ENCODE measurements at regions not wholly inside any gene's neighbourhood (a gene's known extent, or its start where the extent isn't known, plus 50 kb on each side); places are given as distances from the start of the nearest gene placed in this dataset.
"Not testable (repeated sequence)": the region's sequence is repeated elsewhere in the genome, so short reads cannot be mapped to it uniquely, and the experiment has no call there.

GRCh38 chr7:156522801-156523200 lies 117.8 kb upstream of the RNF32 start:
- Histone ChIP-seq H2AFZ (ENCODE audit: low read depth, low read length) (no peak overlapping the region), H3K27me3 (ENCODE audit: insufficient read depth, low read length) (peaks cover 5% of the 10 kb centered on the region), H3K36me3 (ENCODE audit: insufficient read depth, low read length) (no peaks in the 10 kb centered on the region)

GRCh38 chr7:156519070-156519469 lies 121.5 kb upstream of the RNF32 start:
- Histone ChIP-seq H3K4me3 (ENCODE audit: low read length) (no peak overlapping the region), H3K4me1 (ENCODE audit: insufficient read depth, low read length) (peaks cover 3% of the 10 kb centered on the region), H2AFZ (ENCODE audit: low read depth, low read length) (no peak overlapping the region), H3K27me3 (ENCODE audit: insufficient read depth, low read length) (peaks cover 5% of the 10 kb centered on the region), H3K9me3 (ENCODE audit: low read length) (no peaks in the 10 kb centered on the region), H3K36me3 (ENCODE audit: insufficient read depth, low read length) (no peaks in the 10 kb centered on the region)

More at GRCh38 chr7:156522801-156523200, 117.8 kb upstream of the RNF32 start:
- no peaks in the 10 kb centered on the region for H3K9me3 ChIP-seq (ENCODE audit: low read length)
- H3K4me1 ChIP-seq (ENCODE audit: insufficient read depth, low read length) = no peaks in the 10 kb centered on the region
- no peak overlapping the region for H3K4me3 ChIP-seq (ENCODE audit: low read length)

DNA sequence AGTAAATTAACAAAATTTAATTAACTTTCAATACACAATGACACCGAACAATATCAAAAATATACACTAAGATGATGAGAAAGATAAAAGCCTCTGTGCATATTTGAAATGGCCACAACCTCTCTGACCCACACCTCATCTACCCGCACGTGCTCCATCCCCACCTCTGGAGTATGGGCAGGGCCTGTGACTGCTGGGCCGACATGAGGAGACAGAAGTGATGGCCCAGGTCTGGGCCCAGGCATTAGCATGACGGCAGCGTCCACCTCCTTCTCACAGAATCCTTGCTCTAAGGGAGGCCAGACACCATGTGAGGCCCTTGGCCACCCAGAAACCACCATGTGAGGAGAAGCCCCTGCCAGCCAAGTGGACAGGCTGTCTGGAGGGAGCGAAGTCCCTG lies 122.1 kb upstream of the RNF32 start:
- H3K36me3 ChIP-seq (ENCODE audit: insufficient read depth, low read length) = no peaks in the 10 kb centered on the region
- no peaks in the 10 kb centered on the region for H3K9me3 ChIP-seq (ENCODE audit: low read length)
- H3K4me3 ChIP-seq (ENCODE audit: low read length) = no peak overlapping the region
- H2AFZ ChIP-seq (ENCODE audit: low read depth, low read length) = no peak overlapping the region
- peaks cover 3% of the 10 kb centered on the region for H3K4me1 ChIP-seq (ENCODE audit: insufficient read depth, low read length)
- peaks cover 5% of the 10 kb centered on the region for H3K27me3 ChIP-seq (ENCODE audit: insufficient read depth, low read length)

DNA sequence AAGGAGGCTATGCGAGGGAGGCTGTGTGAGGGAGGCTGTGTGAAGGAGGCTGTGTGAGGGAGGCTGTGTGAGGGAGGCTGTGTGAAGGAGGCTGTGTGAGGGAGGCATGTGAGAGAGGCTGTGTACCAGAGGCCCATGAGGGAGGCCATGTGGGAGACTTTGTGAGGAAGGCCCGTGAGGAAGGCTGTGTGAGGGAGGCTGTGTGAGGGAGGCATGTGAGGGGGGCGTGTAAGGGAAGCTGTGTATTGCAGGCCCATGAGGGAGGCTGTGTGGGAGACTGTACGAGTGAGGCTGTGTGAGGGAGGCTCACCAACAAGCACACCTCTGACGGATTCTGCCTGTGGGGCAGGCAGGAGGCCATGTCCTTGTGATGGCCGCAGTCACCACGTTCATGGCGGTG lies 122.7 kb upstream of the RNF32 start:
- not testable (repeated sequence) for H3K4me3 ChIP-seq (ENCODE audit: low read length); H3K36me3 ChIP-seq (ENCODE audit: insufficient read depth, low read length); H3K27me3 ChIP-seq (ENCODE audit: insufficient read depth, low read length); H3K9me3 ChIP-seq (ENCODE audit: low read length); H3K4me1 ChIP-seq (ENCODE audit: insufficient read depth, low read length); H2AFZ ChIP-seq (ENCODE audit: low read depth, low read length)

- Histone ChIP-seq H3K36me3 (ENCODE audit: insufficient read depth, low read length) (no peaks in the 10 kb centered on the region), H2AFZ (ENCODE audit: low read depth, low read length) (no peak overlapping the region), H3K4me3 (ENCODE audit: low read length) (no peak overlapping the region), H3K9me3 (ENCODE audit: low read length) (no peaks in the 10 kb centered on the region), H3K4me1 (ENCODE audit: insufficient read depth, low read length) (peaks cover 3% of the 10 kb centered on the region), H3K27me3 (ENCODE audit: insufficient read depth, low read length) (no peaks in the 10 kb centered on the region)
Measured at GRCh38 chr7:156516791-156517378, 123.7 kb upstream of the RNF32 start.

GRCh38 chr7:156515911-156516790 lies 124.4 kb upstream of the RNF32 start:
- no peaks in the 10 kb centered on the region for H3K9me3 ChIP-seq (ENCODE audit: low read length)
- no peaks in the 10 kb centered on the region for H3K36me3 ChIP-seq (ENCODE audit: insufficient read depth, low read length)
- peaks cover 3% of the 10 kb centered on the region for H3K4me1 ChIP-seq (ENCODE audit: insufficient read depth, low read length)
- no peak overlapping the region for H2AFZ ChIP-seq (ENCODE audit: low read depth, low read length)
- no peaks in the 10 kb centered on the region for H3K27me3 ChIP-seq (ENCODE audit: insufficient read depth, low read length)
- no peak overlapping the region for H3K4me3 ChIP-seq (ENCODE audit: low read length)

- Histone ChIP-seq H3K9me3 (ENCODE audit: low read length) (peaks cover 2% of the 10 kb centered on the region), H3K27me3 (ENCODE audit: insufficient read depth, low read length) (no peaks in the 10 kb centered on the region), H2AFZ (ENCODE audit: low read depth, low read length) (no peak overlapping the region), H3K4me3 (ENCODE audit: low read length) (no peak overlapping the region), H3K4me1 (ENCODE audit: insufficient read depth, low read length) (peaks cover 3% of the 10 kb centered on the region), H3K36me3 (ENCODE audit: insufficient read depth, low read length) (no peaks in the 10 kb centered on the region)
Measured at GRCh38 chr7:156514851-156515250, 125.7 kb upstream of the RNF32 start.

GRCh38 chr7:156511426-156511825 lies 129.1 kb upstream of the RNF32 start:
- Histone ChIP-seq H3K36me3 (ENCODE audit: insufficient read depth, low read length) (no peaks in the 10 kb centered on the region), H3K4me3 (ENCODE audit: low read length) (no peak overlapping the region), H3K27me3 (ENCODE audit: insufficient read depth, low read length) (no peaks in the 10 kb centered on the region), H3K9me3 (ENCODE audit: low read length) (peaks cover 2% of the 10 kb centered on the region), H2AFZ (ENCODE audit: low read depth, low read length) (no peak overlapping the region), H3K4me1 (ENCODE audit: insufficient read depth, low read length) (peaks cover 1% of the 10 kb centered on the region)

DNA sequence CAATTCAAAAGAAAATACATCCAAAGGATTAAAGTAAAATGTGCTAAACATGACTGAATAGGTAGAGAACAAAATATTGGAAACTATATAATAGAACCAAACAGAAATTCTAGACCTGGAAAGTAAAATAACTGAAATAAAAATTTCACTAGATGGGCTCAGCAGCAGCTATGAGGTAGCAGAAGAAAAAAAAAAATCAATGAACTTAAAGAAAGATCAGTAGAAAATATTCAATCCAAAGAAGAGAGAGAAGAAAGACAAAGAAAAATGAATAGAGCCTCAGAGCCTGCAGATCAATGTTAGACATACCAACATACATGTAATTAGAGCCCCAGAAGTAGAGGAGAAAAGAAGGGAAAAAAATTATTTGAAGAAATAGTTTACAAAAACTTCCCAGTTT lies 129.6 kb upstream of the RNF32 start:
- no peaks in the 10 kb centered on the region for H3K27me3 ChIP-seq (ENCODE audit: insufficient read depth, low read length)
- no peak overlapping the region for H2AFZ ChIP-seq (ENCODE audit: low read depth, low read length)
- no peak overlapping the region for H3K4me3 ChIP-seq (ENCODE audit: low read length)
- H3K9me3 ChIP-seq (ENCODE audit: low read length) = peaks cover 2% of the 10 kb centered on the region
- H3K4me1 ChIP-seq (ENCODE audit: insufficient read depth, low read length) = no peaks in the 10 kb centered on the region
- H3K36me3 ChIP-seq (ENCODE audit: insufficient read depth, low read length) = no peaks in the 10 kb centered on the region

- Histone ChIP-seq H3K4me1 (ENCODE audit: insufficient read depth, low read length) (no peaks in the 10 kb centered on the region), H3K4me3 (ENCODE audit: low read length) (no peak overlapping the region), H2AFZ (ENCODE audit: low read depth, low read length) (no peak overlapping the region), H3K27me3 (ENCODE audit: insufficient read depth, low read length) (no peaks in the 10 kb centered on the region), H3K9me3 (ENCODE audit: low read length) (peaks cover 2% of the 10 kb centered on the region), H3K36me3 (ENCODE audit: insufficient read depth, low read length) (no peaks in the 10 kb centered on the region)
Measured at GRCh38 chr7:156509216-156509615, 131.4 kb upstream of the RNF32 start.

- H2AFZ ChIP-seq (ENCODE audit: low read depth, low read length) = no peak overlapping the region
- no peaks in the 10 kb centered on the region for H3K27me3 ChIP-seq (ENCODE audit: insufficient read depth, low read length)
- H3K4me1 ChIP-seq (ENCODE audit: insufficient read depth, low read length) = no peaks in the 10 kb centered on the region
Measured at GRCh38 chr7:156505876-156506275, 134.7 kb upstream of the RNF32 start.

GRCh38 chr7:156504687-156505545 lies 135.7 kb upstream of the RNF32 start:
- H3K9me3 ChIP-seq (ENCODE audit: low read length) = no peaks in the 10 kb centered on the region
- H2AFZ ChIP-seq (ENCODE audit: low read depth, low read length) = no peak overlapping the region
- H3K36me3 ChIP-seq (ENCODE audit: insufficient read depth, low read length) = no peaks in the 10 kb centered on the region
- H3K4me1 ChIP-seq (ENCODE audit: insufficient read depth, low read length) = no peaks in the 10 kb centered on the region
- no peaks in the 10 kb centered on the region for H3K27me3 ChIP-seq (ENCODE audit: insufficient read depth, low read length)
- H3K4me3 ChIP-seq (ENCODE audit: low read length) = no peak overlapping the region

More at GRCh38 chr7:156505876-156506275, 134.7 kb upstream of the RNF32 start:
- H3K9me3 ChIP-seq (ENCODE audit: low read length) = peaks cover 2% of the 10 kb centered on the region
- H3K4me3 ChIP-seq (ENCODE audit: low read length) = no peak overlapping the region
- no peaks in the 10 kb centered on the region for H3K36me3 ChIP-seq (ENCODE audit: insufficient read depth, low read length)

DNA sequence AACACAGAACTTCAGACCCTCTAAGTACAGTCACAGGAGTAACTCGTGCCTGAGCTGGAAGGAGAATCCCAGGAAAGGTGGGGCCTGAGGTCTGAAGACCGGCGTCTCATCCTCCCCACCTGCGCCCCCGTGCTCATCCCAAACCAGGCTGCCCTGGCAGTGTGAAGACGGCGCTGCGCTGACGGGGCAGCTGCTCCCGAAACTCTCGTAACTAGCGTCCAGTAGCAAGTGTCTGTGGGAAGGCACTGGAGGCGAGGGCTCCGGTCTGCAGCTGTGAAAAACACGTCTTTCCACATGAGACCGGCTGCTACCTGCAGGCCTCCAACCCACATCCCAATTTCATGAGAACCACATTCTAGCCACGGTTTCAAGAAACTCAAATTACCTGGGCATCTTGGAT lies 136.6 kb upstream of the RNF32 start:
- no peak overlapping the region for H3K4me3 ChIP-seq (ENCODE audit: low read length)
- no peaks in the 10 kb centered on the region for H3K9me3 ChIP-seq (ENCODE audit: low read length)
- H3K36me3 ChIP-seq (ENCODE audit: insufficient read depth, low read length) = no peaks in the 10 kb centered on the region
- H3K4me1 ChIP-seq (ENCODE audit: insufficient read depth, low read length) = no peaks in the 10 kb centered on the region
- H2AFZ ChIP-seq (ENCODE audit: low read depth, low read length) = no peak overlapping the region
- H3K27me3 ChIP-seq (ENCODE audit: insufficient read depth, low read length) = no peaks in the 10 kb centered on the region
